ENCODE measurements at regions not wholly inside any gene's neighbourhood (a gene's known extent, or its start where the extent isn't known, plus 50 kb on each side); places are given as distances from the start of the nearest gene placed in this dataset.

DNA sequence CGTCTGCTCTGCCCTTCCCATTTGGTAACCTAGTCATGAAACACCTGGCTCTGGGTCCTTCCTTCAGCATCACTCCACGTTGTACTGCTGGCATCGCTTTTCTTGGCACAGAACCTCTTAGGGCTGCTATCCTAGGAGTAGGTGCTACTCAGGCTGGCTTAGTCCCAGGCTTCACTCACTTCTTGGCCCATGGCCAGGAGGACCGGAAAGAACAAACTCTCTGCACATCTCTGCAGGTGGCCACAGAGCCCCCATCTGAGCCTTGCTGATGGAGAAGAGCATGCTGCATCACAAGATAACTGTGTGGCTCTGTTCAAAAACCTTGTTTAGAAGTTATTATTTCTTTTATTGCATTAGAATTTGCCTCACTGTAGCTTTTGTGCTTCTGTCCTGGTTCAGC lies 447.2 kb upstream of the TNP1 start:
- Histone ChIP-seq H3K4me3 (ENCODE audit: low read depth, low read length) (no peak overlapping the region), H3K27ac (no peak overlapping the region), H3K36me3 (no peaks in the 10 kb centered on the region), H3K9me3 (ENCODE audit: severe bottlenecking) (no peaks in the 10 kb centered on the region), H3K27me3 (ENCODE audit: insufficient read depth, low read depth, severe bottlenecking) (no peaks in the 10 kb centered on the region)
- TF ChIP-seq, protein P1, sequence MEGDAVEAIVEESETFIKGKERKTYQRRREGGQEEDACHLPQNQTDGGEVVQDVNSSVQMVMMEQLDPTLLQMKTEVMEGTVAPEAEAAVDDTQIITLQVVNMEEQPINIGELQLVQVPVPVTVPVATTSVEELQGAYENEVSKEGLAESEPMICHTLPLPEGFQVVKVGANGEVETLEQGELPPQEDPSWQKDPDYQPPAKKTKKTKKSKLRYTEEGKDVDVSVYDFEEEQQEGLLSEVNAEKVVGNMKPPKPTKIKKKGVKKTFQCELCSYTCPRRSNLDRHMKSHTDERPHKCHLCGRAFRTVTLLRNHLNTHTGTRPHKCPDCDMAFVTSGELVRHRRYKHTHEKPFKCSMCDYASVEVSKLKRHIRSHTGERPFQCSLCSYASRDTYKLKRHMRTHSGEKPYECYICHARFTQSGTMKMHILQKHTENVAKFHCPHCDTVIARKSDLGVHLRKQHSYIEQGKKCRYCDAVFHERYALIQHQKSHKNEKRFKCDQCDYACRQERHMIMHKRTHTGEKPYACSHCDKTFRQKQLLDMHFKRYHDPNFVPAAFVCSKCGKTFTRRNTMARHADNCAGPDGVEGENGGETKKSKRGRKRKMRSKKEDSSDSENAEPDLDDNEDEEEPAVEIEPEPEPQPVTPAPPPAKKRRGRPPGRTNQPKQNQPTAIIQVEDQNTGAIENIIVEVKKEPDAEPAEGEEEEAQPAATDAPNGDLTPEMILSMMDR (IDR thresholded peaks at IDR 0.05; ENCODE audit: low read depth, low read length) = no peak
- DNase-seq = no peak

GRCh38 chr2:217305882-217306281 lies 446.0 kb upstream of the TNP1 start:
- no peak for DNase-seq
- no peak overlapping the region for H3K27ac ChIP-seq
- H3K9me3 ChIP-seq (ENCODE audit: severe bottlenecking) = no peaks in the 10 kb centered on the region
- TF ChIP-seq, protein P1 (IDR thresholded peaks at IDR 0.05; ENCODE audit: low read depth, low read length) = no peak
- H3K4me3 ChIP-seq (ENCODE audit: low read depth, low read length) = no peak overlapping the region
- H3K27me3 ChIP-seq (ENCODE audit: insufficient read depth, low read depth, severe bottlenecking) = no peaks in the 10 kb centered on the region
- no peaks in the 10 kb centered on the region for H3K36me3 ChIP-seq

- DNase-seq = no peak
Measured at GRCh38 chr2:217304582-217304981, 444.7 kb upstream of the TNP1 start.

GRCh38 chr2:217302856-217303255 lies 443.0 kb upstream of the TNP1 start:
- no peaks in the 10 kb centered on the region for H3K9me3 ChIP-seq (ENCODE audit: severe bottlenecking)
- H3K27me3 ChIP-seq (ENCODE audit: insufficient read depth, low read depth, severe bottlenecking) = no peaks in the 10 kb centered on the region
- no peak for DNase-seq
- H3K27ac ChIP-seq = no peak overlapping the region
- H3K4me3 ChIP-seq (ENCODE audit: low read depth, low read length) = no peak overlapping the region
- no peaks in the 10 kb centered on the region for H3K36me3 ChIP-seq
- TF ChIP-seq, protein P1 (IDR thresholded peaks at IDR 0.05; ENCODE audit: low read depth, low read length) = no peak

More at GRCh38 chr2:217304582-217304981, 444.7 kb upstream of the TNP1 start:
- TF ChIP-seq, protein P1 (IDR thresholded peaks at IDR 0.05; ENCODE audit: low read depth, low read length) = no peak
- Histone ChIP-seq H3K27me3 (ENCODE audit: insufficient read depth, low read depth, severe bottlenecking) (no peaks in the 10 kb centered on the region), H3K9me3 (ENCODE audit: severe bottlenecking) (no peaks in the 10 kb centered on the region), H3K36me3 (no peaks in the 10 kb centered on the region), H3K27ac (no peak overlapping the region), H3K4me3 (ENCODE audit: low read depth, low read length) (no peak overlapping the region)

DNA sequence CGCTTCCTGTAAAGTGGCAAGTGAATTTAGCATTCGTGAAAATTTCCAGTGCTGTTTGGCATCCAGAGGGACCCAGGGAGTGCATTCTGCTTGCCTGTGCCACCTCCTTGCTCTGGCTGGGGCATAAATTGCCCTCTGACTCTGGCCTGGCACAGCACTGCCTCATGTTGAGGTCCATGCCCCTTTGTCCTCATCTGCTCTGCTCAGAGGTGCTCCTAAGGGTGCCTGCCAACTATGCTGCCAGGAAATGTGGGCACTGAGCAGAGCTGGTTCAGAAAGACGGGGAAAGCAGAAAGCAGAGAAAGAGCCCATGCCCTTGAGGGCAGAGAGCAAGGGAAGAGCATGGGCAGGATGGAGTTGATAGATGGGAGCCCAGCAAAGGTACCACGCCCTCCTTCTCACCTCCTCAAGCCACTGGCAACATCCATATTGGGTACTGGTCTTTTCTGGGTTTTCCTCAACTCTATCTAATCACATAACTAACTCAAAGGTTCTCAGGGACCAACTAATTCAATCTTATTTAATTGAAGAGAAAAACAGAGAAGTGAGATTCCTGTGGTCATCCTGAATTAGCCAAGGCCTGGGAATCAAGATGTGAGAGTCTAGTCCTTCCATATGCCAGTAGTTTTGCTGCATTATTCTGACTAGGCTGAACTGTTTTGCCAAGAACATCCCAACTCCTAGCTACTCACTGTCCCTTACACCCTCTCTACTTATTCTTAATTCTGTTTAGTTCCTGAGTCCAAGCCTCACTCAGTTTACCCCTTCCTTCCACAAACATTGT lies 441.5 kb upstream of the TNP1 start:
- no peaks in the 10 kb centered on the region for H3K36me3 ChIP-seq
- no peaks in the 10 kb centered on the region for H3K27me3 ChIP-seq (ENCODE audit: insufficient read depth, low read depth, severe bottlenecking)
- no peak overlapping the region for H3K4me3 ChIP-seq (ENCODE audit: low read depth, low read length)
- TF ChIP-seq, protein P1 (IDR thresholded peaks at IDR 0.05; ENCODE audit: low read depth, low read length) = no peak
- no peak for DNase-seq
- H3K9me3 ChIP-seq (ENCODE audit: severe bottlenecking) = peaks cover 7% of the 10 kb centered on the region
- no peak overlapping the region for H3K27ac ChIP-seq

DNA sequence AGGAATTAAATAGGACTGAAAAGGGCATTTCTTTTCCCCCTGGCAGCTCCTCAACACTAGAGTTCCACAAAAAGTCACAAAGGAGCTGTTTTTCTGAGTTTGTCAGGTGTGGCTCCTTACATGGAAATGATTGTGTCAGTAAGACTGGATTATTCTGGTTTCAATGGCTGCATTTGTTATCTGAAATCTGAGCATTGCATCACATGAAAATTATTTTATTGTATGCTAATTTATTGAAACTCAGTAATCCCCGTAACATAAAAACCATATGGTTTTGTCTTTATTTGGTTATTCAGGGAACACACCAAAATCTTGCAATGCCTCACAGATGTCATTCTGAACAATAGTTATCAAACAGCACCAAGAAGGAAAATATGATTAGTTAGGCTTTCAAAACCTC lies 439.7 kb upstream of the TNP1 start:
- Histone ChIP-seq H3K27me3 (ENCODE audit: insufficient read depth, low read depth, severe bottlenecking) (no peaks in the 10 kb centered on the region), H3K4me3 (ENCODE audit: low read depth, low read length) (no peak overlapping the region), H3K27ac (no peak overlapping the region), H3K9me3 (ENCODE audit: severe bottlenecking) (peaks cover 7% of the 10 kb centered on the region), H3K36me3 (no peaks in the 10 kb centered on the region)
- TF ChIP-seq, protein P1 (IDR thresholded peaks at IDR 0.05; ENCODE audit: low read depth, low read length) = no peak
- no peak for DNase-seq

Measured in WERI-Rb-1 (cell line).